GM12865 (cell line): ENCODE measurements at regions not wholly inside any gene's neighbourhood (a gene's known extent, or its start where the extent isn't known, plus 50 kb on each side); places are given as distances from the start of the nearest gene placed in this dataset.

Experiments
- DNase-seq: peaks from one replicate; pipeline ENCODE4 v3.0.0; 2010; ENCODE audit warnings: low read depth
- H3K4me3 ChIP-seq: 2 replicates; pipeline ENCODE4 v1.5.1; 2011; ENCODE audit warnings: mild to moderate bottlenecking, low read depth, low read length, control low read depth
- TF ChIP-seq, protein P1 (sequence below): IDR thresholded peaks from 2 replicates; pipeline ENCODE4 v1.5.1; 2011; ENCODE audit warnings: low read length, control low read depth, low read depth, inconsistent platforms; ENCODE audit not compliant: insufficient read depth; ENCODE audit errors: missing control alignments

DNA sequence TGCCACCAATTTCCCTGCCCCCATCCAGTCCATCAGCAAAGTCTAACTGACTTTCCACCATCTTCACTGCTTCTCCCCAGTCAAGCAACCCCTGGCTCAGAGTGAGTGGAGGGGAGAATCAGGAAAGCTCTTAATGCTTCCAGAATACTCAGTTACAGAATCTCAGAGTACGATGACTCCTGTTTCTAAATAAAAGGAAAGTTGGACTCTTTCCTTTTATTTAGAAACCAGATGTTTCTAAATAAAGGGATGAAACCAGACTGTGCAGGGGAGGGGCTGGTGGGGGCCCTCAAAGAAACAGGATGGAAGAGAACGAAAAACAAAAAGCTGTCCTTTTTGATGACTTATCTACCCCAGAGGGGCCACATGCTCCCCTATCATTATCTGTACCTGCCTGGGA, 85.2 kb upstream of the PPM1J start:
- TF ChIP-seq, protein P1, sequence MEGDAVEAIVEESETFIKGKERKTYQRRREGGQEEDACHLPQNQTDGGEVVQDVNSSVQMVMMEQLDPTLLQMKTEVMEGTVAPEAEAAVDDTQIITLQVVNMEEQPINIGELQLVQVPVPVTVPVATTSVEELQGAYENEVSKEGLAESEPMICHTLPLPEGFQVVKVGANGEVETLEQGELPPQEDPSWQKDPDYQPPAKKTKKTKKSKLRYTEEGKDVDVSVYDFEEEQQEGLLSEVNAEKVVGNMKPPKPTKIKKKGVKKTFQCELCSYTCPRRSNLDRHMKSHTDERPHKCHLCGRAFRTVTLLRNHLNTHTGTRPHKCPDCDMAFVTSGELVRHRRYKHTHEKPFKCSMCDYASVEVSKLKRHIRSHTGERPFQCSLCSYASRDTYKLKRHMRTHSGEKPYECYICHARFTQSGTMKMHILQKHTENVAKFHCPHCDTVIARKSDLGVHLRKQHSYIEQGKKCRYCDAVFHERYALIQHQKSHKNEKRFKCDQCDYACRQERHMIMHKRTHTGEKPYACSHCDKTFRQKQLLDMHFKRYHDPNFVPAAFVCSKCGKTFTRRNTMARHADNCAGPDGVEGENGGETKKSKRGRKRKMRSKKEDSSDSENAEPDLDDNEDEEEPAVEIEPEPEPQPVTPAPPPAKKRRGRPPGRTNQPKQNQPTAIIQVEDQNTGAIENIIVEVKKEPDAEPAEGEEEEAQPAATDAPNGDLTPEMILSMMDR, result no peak
- no peak for DNase-seq
- H3K4me3 ChIP-seq, result no peak overlapping the region

DNA sequence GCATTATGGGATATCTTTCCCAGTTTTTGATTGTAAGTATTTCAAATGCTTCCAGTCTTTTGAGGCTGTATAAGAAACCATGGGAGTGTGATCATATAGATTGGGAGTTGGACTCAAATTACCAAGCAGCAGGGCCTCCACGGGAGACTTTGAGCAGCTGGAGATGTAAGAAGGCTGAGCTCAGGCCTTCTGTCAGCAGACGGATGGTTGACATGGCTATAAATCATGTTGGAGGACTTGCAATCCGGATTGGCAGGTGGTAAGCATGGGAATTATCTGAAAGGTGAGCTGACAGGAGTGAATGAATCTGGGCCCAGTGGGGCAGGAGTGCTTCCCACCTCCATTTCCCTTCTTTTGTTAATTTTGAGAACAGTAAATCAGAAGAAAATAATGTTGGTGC, 83.2 kb upstream of the PPM1J start:
- TF ChIP-seq, protein P1, result no peak
- no peak for DNase-seq
- no peak overlapping the region for H3K4me3 ChIP-seq

DNA sequence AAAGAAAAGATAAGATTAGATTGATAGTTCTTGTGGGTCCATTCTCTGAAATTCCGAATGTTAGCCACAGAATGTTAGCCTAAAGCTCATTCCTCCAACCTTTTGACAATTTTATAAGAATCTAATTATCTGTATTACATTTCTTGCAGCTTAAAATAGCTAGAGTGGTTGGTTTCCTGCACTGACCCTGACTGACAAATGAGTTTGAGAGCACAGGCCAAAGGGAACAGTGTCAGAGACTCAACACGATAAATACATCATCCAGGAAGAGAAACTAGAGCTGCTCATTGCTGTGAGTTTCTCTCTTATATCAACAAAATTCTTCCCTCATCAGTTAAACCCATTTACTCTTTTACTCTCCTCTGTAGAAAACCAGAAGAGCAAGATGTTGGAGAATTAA, 82.1 kb upstream of the PPM1J start:
- no peak for DNase-seq
- H3K4me3 ChIP-seq, result no peak overlapping the region

DNA sequence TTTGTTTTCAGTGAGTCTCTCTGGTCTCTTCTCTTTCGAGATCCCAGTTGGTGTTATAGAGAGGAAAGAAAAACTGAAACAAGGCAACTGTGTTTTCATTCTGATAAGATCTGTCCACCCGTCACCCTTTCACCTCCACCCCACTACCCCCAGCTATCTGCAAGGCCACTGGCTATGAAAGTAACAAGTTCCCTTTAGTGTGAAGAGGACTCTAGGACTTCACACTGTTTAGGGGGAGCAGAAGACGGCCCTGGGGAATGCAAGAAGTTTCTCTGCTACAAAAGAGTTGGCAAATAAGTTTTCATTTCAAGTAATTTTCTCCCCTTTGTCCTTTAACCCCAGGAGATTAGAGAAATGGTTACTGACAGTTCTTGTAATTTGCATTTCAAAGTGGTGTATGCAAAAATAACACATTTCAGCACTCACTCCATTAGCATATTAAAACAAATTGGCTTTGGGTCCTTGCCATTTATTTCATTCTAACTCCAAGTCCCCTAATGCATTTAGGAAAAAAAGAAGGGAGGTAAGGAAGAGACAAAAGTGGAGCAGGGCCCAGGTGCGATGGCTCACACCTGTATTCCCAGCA, 79.6 kb upstream of the PPM1J start:
- TF ChIP-seq, protein P1, result no peak
- peak; percentile 62 for DNase-seq
- H3K4me3 ChIP-seq, result no peak overlapping the region

More for the DNA sequence above, 82.1 kb upstream of the PPM1J start:
- TF ChIP-seq, protein P1, result no peak

DNA sequence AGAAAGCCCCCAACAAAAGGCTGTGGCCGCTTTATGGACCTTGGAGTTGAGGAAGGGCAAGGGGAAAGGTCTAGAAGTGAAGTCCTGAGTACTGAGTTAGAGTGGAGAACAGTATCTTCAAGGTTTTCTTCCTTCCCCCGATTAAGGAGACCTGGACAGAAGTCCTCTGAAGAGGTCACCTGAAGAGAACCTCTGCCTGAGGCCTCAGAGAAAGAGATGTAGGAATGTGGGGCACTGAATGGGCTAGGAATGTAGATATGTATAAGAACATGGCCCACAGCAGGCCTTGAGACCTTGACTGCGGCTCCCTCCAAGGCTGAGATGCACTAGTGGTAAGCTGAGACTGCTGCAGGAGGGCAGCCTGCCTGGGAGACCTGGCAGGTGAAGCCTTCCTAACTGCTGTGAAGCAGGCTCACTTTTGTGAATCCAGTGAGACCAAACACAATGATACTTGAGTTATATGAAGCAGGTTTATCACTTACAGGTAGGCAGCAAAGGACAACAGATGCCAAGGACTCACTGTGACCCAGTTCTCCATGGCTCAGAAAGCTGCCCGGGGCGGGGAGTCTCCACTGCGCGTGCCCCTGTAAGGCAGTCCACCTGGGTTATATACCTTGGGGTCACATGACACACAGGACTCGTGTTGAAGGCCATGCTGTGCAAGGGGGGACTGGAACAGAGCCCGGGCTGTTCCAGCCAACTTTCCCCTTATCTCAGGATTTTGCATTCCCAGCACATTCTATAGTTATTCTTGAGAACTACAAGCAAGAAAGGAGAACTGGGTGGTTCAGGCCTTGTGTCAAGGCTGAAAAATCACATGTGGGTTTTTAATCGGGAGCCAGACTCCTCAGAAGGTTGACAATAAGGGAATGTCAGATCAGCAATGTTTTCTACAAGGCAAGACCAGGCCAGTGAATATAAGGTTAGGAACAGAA, 78.8 kb upstream of the PPM1J start:
- TF ChIP-seq, protein P1, result no peak
- no peak for DNase-seq
- H3K4me3 ChIP-seq, result no peak overlapping the region

DNA sequence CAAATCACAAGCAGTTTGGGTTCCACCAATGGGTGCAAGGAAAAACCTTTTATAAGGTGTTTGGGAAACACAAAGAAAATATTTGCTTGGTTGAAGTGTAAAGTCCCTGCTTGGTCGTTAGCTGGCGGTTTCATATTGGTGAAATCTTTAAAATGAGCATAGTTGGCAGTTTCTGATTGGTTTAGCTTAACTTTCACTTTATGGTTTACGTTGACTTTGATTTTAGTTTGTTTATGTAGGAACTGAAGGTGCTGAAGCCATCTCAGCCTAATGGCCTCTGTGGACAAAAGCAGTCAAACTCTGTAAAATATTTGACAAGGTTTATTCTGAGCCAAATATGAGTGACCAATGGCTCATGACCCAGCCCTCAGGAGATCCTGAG, 76.6 kb upstream of the PPM1J start:
- DNase-seq, result no peak
- TF ChIP-seq, protein P1, result no peak

More for the DNA sequence above, 76.6 kb upstream of the PPM1J start:
- no peak overlapping the region for H3K4me3 ChIP-seq
